Trophoblast cell (in vitro differentiated cells and primary cell): ENCODE measurements at regions not wholly inside any gene's neighbourhood (a gene's known extent, or its start where the extent isn't known, plus 50 kb on each side); places are given as distances from the start of the nearest gene placed in this dataset.

ENCODE experiments used
- DNase-seq, 2 donors: peaks; one replicate each; pipeline ENCODE4 v3.0.0-alpha.2; 2016
- H2AFZ ChIP-seq: 2 replicates; pipeline ENCODE4 v1.6.1; 2013; ENCODE audit warnings: low read length, moderate library complexity, mild to moderate bottlenecking; ENCODE audit not compliant: insufficient read depth, poor library complexity
- H2AK5ac ChIP-seq: 2 replicates; pipeline ENCODE4 v1.6.1; 2013; ENCODE audit warnings: mild to moderate bottlenecking, low read length
- H2BK120ac ChIP-seq: 2 replicates; pipeline ENCODE4 v1.6.1; 2013; ENCODE audit warnings: low read length, mild to moderate bottlenecking, moderate library complexity; ENCODE audit not compliant: insufficient read depth, poor library complexity
- H2BK12ac ChIP-seq: 2 replicates; pipeline ENCODE4 v1.6.1; 2013; ENCODE audit warnings: mild to moderate bottlenecking, low read length, moderate library complexity
- H2BK5ac ChIP-seq: 2 replicates; pipeline ENCODE4 v1.6.1; 2013; ENCODE audit warnings: low read length, low read depth, moderate library complexity, mild to moderate bottlenecking; ENCODE audit not compliant: poor library complexity
- H3K14ac ChIP-seq: 2 replicates; pipeline ENCODE4 v1.6.1; 2013; ENCODE audit warnings: mild to moderate bottlenecking, low read length
- H3K18ac ChIP-seq: 2 replicates; pipeline ENCODE4 v1.6.1; 2013; ENCODE audit warnings: mild to moderate bottlenecking, low read length
- H3K23ac ChIP-seq: 2 replicates; pipeline ENCODE4 v1.6.1; 2013; ENCODE audit warnings: low read length
- H3K27ac ChIP-seq: 2 replicates; pipeline ENCODE4 v1.5.1; 2013; ENCODE audit warnings: low read depth, mild to moderate bottlenecking, inconsistent platforms, low read length, moderate library complexity
- H3K27me3 ChIP-seq: 2 replicates; pipeline ENCODE4 v1.6.1; 2013; ENCODE audit warnings: inconsistent platforms, mild to moderate bottlenecking, low read length, moderate library complexity; ENCODE audit not compliant: insufficient read depth
- H3K36me3 ChIP-seq, 2 experiments: 1 replicate in 1 of 2; 2 replicates in 1 of 2; pipeline ENCODE4 v1.6.1; 2013; ENCODE audit warnings: low read length in 2 of 2, mild to moderate bottlenecking in 2 of 2, moderate library complexity in 1 of 2; ENCODE audit not compliant: insufficient read depth in 2 of 2, control insufficient read depth in 1 of 2
- H3K4ac ChIP-seq: 2 replicates; pipeline ENCODE4 v1.6.1; 2013; ENCODE audit warnings: low read depth, mild to moderate bottlenecking, low read length, moderate library complexity
- H3K4me1 ChIP-seq, 2 experiments: 1 replicate in 1 of 2; 2 replicates in 1 of 2; pipeline ENCODE4 v1.6.1; 2013; ENCODE audit warnings: low read length in 2 of 2, mild to moderate bottlenecking in 2 of 2, moderate library complexity in 1 of 2; ENCODE audit not compliant: insufficient read depth in 2 of 2, control insufficient read depth in 1 of 2
- H3K4me2 ChIP-seq: 2 replicates; pipeline ENCODE4 v1.6.1; 2013; ENCODE audit warnings: inconsistent platforms, mild to moderate bottlenecking, low read length, moderate library complexity
- H3K4me3 ChIP-seq: 2 replicates; pipeline ENCODE4 v1.5.1; 2013; ENCODE audit warnings: mild to moderate bottlenecking, low read depth, low read length, inconsistent platforms
- H3K79me1 ChIP-seq: one replicate; pipeline ENCODE4 v1.6.1; 2013; ENCODE audit warnings: low read length
- H3K79me2 ChIP-seq: 2 replicates; pipeline ENCODE4 v1.6.1; 2013; ENCODE audit warnings: low read length, mild to moderate bottlenecking; ENCODE audit not compliant: control insufficient read depth, insufficient read depth, poor library complexity
- H3K9ac ChIP-seq: 2 replicates; pipeline ENCODE4 v1.6.1; 2013; ENCODE audit warnings: mild to moderate bottlenecking, low read length
- H3K9me3 ChIP-seq: 2 replicates; pipeline ENCODE4 v1.6.1; 2013; ENCODE audit warnings: low read depth, mild to moderate bottlenecking, control low read depth, inconsistent platforms, low read length; ENCODE audit not compliant: insufficient read depth
- H4K12ac ChIP-seq: 2 replicates; pipeline ENCODE4 v1.6.1; 2013; ENCODE audit warnings: low read depth, mild to moderate bottlenecking, low read length, moderate library complexity
- H4K8ac ChIP-seq: 2 replicates; pipeline ENCODE4 v1.6.1; 2013; ENCODE audit warnings: low read depth, mild to moderate bottlenecking, low read length, moderate library complexity
- H4K91ac ChIP-seq: one replicate; pipeline ENCODE4 v1.6.1; 2013; ENCODE audit warnings: low read depth, mild to moderate bottlenecking, low read length, moderate library complexity
- WGBS: extraction: QIAGEN DNeasy Blood & Tissue Kit; methylation state at CpG from one replicate; pipeline ENCODE4 v1.1.7; 2013; ENCODE audit warnings: missing lambda C conversion rate; ENCODE audit not compliant: insufficient read length, insufficient coverage; ENCODE audit errors: extremely low coverage; 5-methylcytosine and 5-hydroxymethylcytosine counted together

GRCh38 chr7:125030756-125031387 is 101.2 kb upstream of the POT1 start:
- Histone ChIP-seq H3K9ac (no peak overlapping the region), H3K27ac (no peak overlapping the region), H2BK12ac (no peak overlapping the region), H3K14ac (no peak overlapping the region), H2AFZ (no peak overlapping the region), H3K23ac (no peak overlapping the region), H2AK5ac (no peak overlapping the region), H3K36me3 (no peaks in the 10 kb centered on the region), H3K4me3 (no peak overlapping the region), H3K79me1 (no peaks in the 10 kb centered on the region), H4K12ac (no peak overlapping the region), H3K27me3 (no peaks in the 10 kb centered on the region), H3K4me2 (no peak overlapping the region), H2BK5ac (no peak overlapping the region), H3K79me2 (no peaks in the 10 kb centered on the region), H3K9me3 (no peaks in the 10 kb centered on the region), H2BK120ac (no peak overlapping the region), H4K8ac (no peak overlapping the region), H3K4ac (no peak overlapping the region), H3K18ac (no peak overlapping the region), H3K4me1 (no peaks in the 10 kb centered on the region), H4K91ac (no peak overlapping the region)
- no peak for DNase-seq
- no CpG with 5 or more reads among the region's 4 CpGs for WGBS

GRCh38 chr7:125025620-125026019 is 96.0 kb upstream of the POT1 start:
- no peak overlapping the region for H2AFZ ChIP-seq
- H2AK5ac ChIP-seq, result no peak overlapping the region
- no peak overlapping the region for H3K14ac ChIP-seq

GRCh38 chr7:125020801-125021200 is 91.2 kb upstream of the POT1 start:
- H3K4me3 ChIP-seq, result no peak overlapping the region
- no peaks in the 10 kb centered on the region for H3K79me2 ChIP-seq
- no peak overlapping the region for H4K8ac ChIP-seq
- no peak overlapping the region for H2BK12ac ChIP-seq
- WGBS, result no CpG with 5 or more reads among the region's 4 CpGs
- no peak overlapping the region for H3K9ac ChIP-seq
- no peak overlapping the region for H3K23ac ChIP-seq
- no peak overlapping the region for H2AFZ ChIP-seq
- H3K4me2 ChIP-seq, result no peak overlapping the region
- H3K4ac ChIP-seq, result no peak overlapping the region
- H4K91ac ChIP-seq, result no peak overlapping the region
- no peak overlapping the region for H4K12ac ChIP-seq
- no peak overlapping the region for H3K14ac ChIP-seq
- no peak overlapping the region for H2AK5ac ChIP-seq
- no peaks in the 10 kb centered on the region for H3K36me3 ChIP-seq
- no peaks in the 10 kb centered on the region for H3K79me1 ChIP-seq
- H2BK120ac ChIP-seq, result no peak overlapping the region
- H3K4me1 ChIP-seq, result no peaks in the 10 kb centered on the region
- H3K27ac ChIP-seq, result no peak overlapping the region
- H2BK5ac ChIP-seq, result no peak overlapping the region
- no peaks in the 10 kb centered on the region for H3K27me3 ChIP-seq
- H3K18ac ChIP-seq, result no peak overlapping the region
- DNase-seq, result no peak
- H3K9me3 ChIP-seq, result no peaks in the 10 kb centered on the region

More at GRCh38 chr7:125025620-125026019, 96.0 kb upstream of the POT1 start:
- Histone ChIP-seq H3K4ac (no peak overlapping the region), H2BK5ac (no peak overlapping the region), H3K36me3 (no peaks in the 10 kb centered on the region), H3K4me2 (no peak overlapping the region), H3K4me3 (no peak overlapping the region), H3K18ac (no peak overlapping the region), H4K91ac (no peak overlapping the region), H3K9ac (no peak overlapping the region), H4K8ac (no peak overlapping the region), H3K27ac (no peak overlapping the region), H3K9me3 (no peaks in the 10 kb centered on the region), H3K79me2 (no peaks in the 10 kb centered on the region), H2BK12ac (no peak overlapping the region), H2BK120ac (no peak overlapping the region), H3K23ac (no peak overlapping the region), H3K4me1 (no peaks in the 10 kb centered on the region), H3K79me1 (no peaks in the 10 kb centered on the region), H4K12ac (no peak overlapping the region), H3K27me3 (no peaks in the 10 kb centered on the region)
- DNase-seq, result no peak
- WGBS, result no CpG with 5 or more reads among the region's 1 CpG

- Histone ChIP-seq H3K14ac (no peak overlapping the region), H4K12ac (no peak overlapping the region), H3K18ac (no peak overlapping the region), H3K9me3 (no peaks in the 10 kb centered on the region), H4K91ac (no peak overlapping the region), H3K27ac (no peak overlapping the region), H3K79me2 (no peaks in the 10 kb centered on the region), H2BK5ac (no peak overlapping the region), H2BK120ac (no peak overlapping the region), H2AK5ac (no peak overlapping the region), H2AFZ (no peak overlapping the region), H3K23ac (no peak overlapping the region), H3K4ac (no peak overlapping the region), H3K36me3 (no peaks in the 10 kb centered on the region), H3K4me2 (no peak overlapping the region), H3K4me3 (no peak overlapping the region), H3K79me1 (no peaks in the 10 kb centered on the region), H2BK12ac (no peak overlapping the region), H3K9ac (no peak overlapping the region), H4K8ac (no peak overlapping the region), H3K27me3 (no peaks in the 10 kb centered on the region), H3K4me1 (no peaks in the 10 kb centered on the region)
- WGBS, result no CpG with 5 or more reads among the region's 1 CpG
- no peak for DNase-seq
Observed at GRCh38 chr7:125010540-125010939, 80.9 kb upstream of the POT1 start.
